ENCODE measurements at regions not wholly inside any gene's neighbourhood (a gene's known extent, or its start where the extent isn't known, plus 50 kb on each side); places are given as distances from the start of the nearest gene placed in this dataset.
"Not testable (repeated sequence)": the region's sequence is repeated elsewhere in the genome, so short reads cannot be mapped to it uniquely, and the experiment has no call there.

- H3K27me3 Mint-ChIP-seq (ENCODE audit: low read depth) = peaks cover 9% of the 10 kb centered on the region
- H3K27ac Mint-ChIP-seq = no peak overlapping the region
- no peaks in the 10 kb centered on the region for H3K4me1 Mint-ChIP-seq (ENCODE audit: low read depth)
- no peaks in the 10 kb centered on the region for H3K36me3 Mint-ChIP-seq (ENCODE audit: low read depth)
- no peak overlapping the region for H3K4me3 Mint-ChIP-seq
- H3K9me3 Mint-ChIP-seq = peaks cover 12% of the 10 kb centered on the region
Measured at GRCh38 chr16:79401157-79401556, 199.4 kb downstream of the MAF start.

- Mint-ChIP-seq H3K27ac (no peak overlapping the region), H3K4me1 (ENCODE audit: low read depth) (no peaks in the 10 kb centered on the region), H3K4me3 (no peak overlapping the region), H3K36me3 (ENCODE audit: low read depth) (no peaks in the 10 kb centered on the region), H3K27me3 (ENCODE audit: low read depth) (peaks cover 7% of the 10 kb centered on the region), H3K9me3 (peaks cover 6% of the 10 kb centered on the region)
Measured at GRCh38 chr16:79400462-79401149, 199.9 kb downstream of the MAF start.

GRCh38 chr16:79395591-79395990 is 204.9 kb downstream of the MAF start:
- Mint-ChIP-seq H3K9me3 (no peaks in the 10 kb centered on the region), H3K4me3 (no peak overlapping the region), H3K36me3 (ENCODE audit: low read depth) (no peaks in the 10 kb centered on the region), H3K4me1 (ENCODE audit: low read depth) (no peaks in the 10 kb centered on the region), H3K27ac (no peak overlapping the region), H3K27me3 (ENCODE audit: low read depth) (peaks cover 14% of the 10 kb centered on the region)

GRCh38 chr16:79394206-79394605 is 206.3 kb downstream of the MAF start:
- Mint-ChIP-seq H3K4me1 (ENCODE audit: low read depth) (no peaks in the 10 kb centered on the region), H3K27me3 (ENCODE audit: low read depth) (peaks cover 14% of the 10 kb centered on the region), H3K36me3 (ENCODE audit: low read depth) (no peaks in the 10 kb centered on the region), H3K27ac (no peak overlapping the region), H3K9me3 (no peaks in the 10 kb centered on the region), H3K4me3 (no peak overlapping the region)

GRCh38 chr16:79393564-79393963 is 207.0 kb downstream of the MAF start:
- H3K4me1 Mint-ChIP-seq (ENCODE audit: low read depth) = no peaks in the 10 kb centered on the region
- peaks cover 14% of the 10 kb centered on the region for H3K27me3 Mint-ChIP-seq (ENCODE audit: low read depth)
- no peak overlapping the region for H3K4me3 Mint-ChIP-seq
- H3K27ac Mint-ChIP-seq = no peak overlapping the region
- H3K9me3 Mint-ChIP-seq = no peaks in the 10 kb centered on the region
- H3K36me3 Mint-ChIP-seq (ENCODE audit: low read depth) = no peaks in the 10 kb centered on the region

- Mint-ChIP-seq H3K36me3 (ENCODE audit: low read depth) (no peaks in the 10 kb centered on the region), H3K27me3 (ENCODE audit: low read depth) (peaks cover 14% of the 10 kb centered on the region), H3K9me3 (no peaks in the 10 kb centered on the region), H3K4me3 (no peak overlapping the region), H3K4me1 (ENCODE audit: low read depth) (no peaks in the 10 kb centered on the region), H3K27ac (no peak overlapping the region)
Measured at GRCh38 chr16:79393127-79393526, 207.4 kb downstream of the MAF start.

GRCh38 chr16:79392081-79392480 is 208.5 kb downstream of the MAF start:
- H3K27ac Mint-ChIP-seq = no peak overlapping the region
- no peaks in the 10 kb centered on the region for H3K9me3 Mint-ChIP-seq
- no peak overlapping the region for H3K4me3 Mint-ChIP-seq

GRCh38 chr16:79391395-79391794 is 209.1 kb downstream of the MAF start:
- Mint-ChIP-seq H3K4me3 (no peak overlapping the region), H3K36me3 (ENCODE audit: low read depth) (no peaks in the 10 kb centered on the region), H3K27ac (no peak overlapping the region)

More at GRCh38 chr16:79392081-79392480, 208.5 kb downstream of the MAF start:
- no peaks in the 10 kb centered on the region for H3K4me1 Mint-ChIP-seq (ENCODE audit: low read depth)
- H3K36me3 Mint-ChIP-seq (ENCODE audit: low read depth) = no peaks in the 10 kb centered on the region
- peaks cover 14% of the 10 kb centered on the region for H3K27me3 Mint-ChIP-seq (ENCODE audit: low read depth)

GRCh38 chr16:79390481-79391051 is 210.0 kb downstream of the MAF start:
- Mint-ChIP-seq H3K27me3 (ENCODE audit: low read depth) (peaks cover 13% of the 10 kb centered on the region), H3K9me3 (no peaks in the 10 kb centered on the region), H3K36me3 (ENCODE audit: low read depth) (no peaks in the 10 kb centered on the region), H3K27ac (no peak overlapping the region), H3K4me3 (no peak overlapping the region), H3K4me1 (ENCODE audit: low read depth) (no peaks in the 10 kb centered on the region)

More at GRCh38 chr16:79391395-79391794, 209.1 kb downstream of the MAF start:
- Mint-ChIP-seq H3K9me3 (no peaks in the 10 kb centered on the region), H3K4me1 (ENCODE audit: low read depth) (no peaks in the 10 kb centered on the region), H3K27me3 (ENCODE audit: low read depth) (peaks cover 14% of the 10 kb centered on the region)

- H3K36me3 Mint-ChIP-seq (ENCODE audit: low read depth) = no peaks in the 10 kb centered on the region
- H3K4me3 Mint-ChIP-seq = no peak overlapping the region
- H3K27ac Mint-ChIP-seq = no peak overlapping the region
- no peaks in the 10 kb centered on the region for H3K4me1 Mint-ChIP-seq (ENCODE audit: low read depth)
- no peaks in the 10 kb centered on the region for H3K9me3 Mint-ChIP-seq
- H3K27me3 Mint-ChIP-seq (ENCODE audit: low read depth) = peaks cover 11% of the 10 kb centered on the region
Measured at GRCh38 chr16:79388396-79388795, 212.1 kb downstream of the MAF start.

- H3K9me3 Mint-ChIP-seq = no peaks in the 10 kb centered on the region
- peaks cover 5% of the 10 kb centered on the region for H3K27me3 Mint-ChIP-seq (ENCODE audit: low read depth)
- H3K4me1 Mint-ChIP-seq (ENCODE audit: low read depth) = peaks cover 7% of the 10 kb centered on the region
- H3K4me3 Mint-ChIP-seq = no peak overlapping the region
- no peak overlapping the region for H3K27ac Mint-ChIP-seq
- H3K36me3 Mint-ChIP-seq (ENCODE audit: low read depth) = no peaks in the 10 kb centered on the region
Measured at GRCh38 chr16:79386299-79386698, 214.2 kb downstream of the MAF start.

GRCh38 chr16:79381603-79382042 is 218.9 kb downstream of the MAF start:
- peaks cover 5% of the 10 kb centered on the region for H3K9me3 Mint-ChIP-seq
- H3K4me1 Mint-ChIP-seq (ENCODE audit: low read depth) = peaks cover 12% of the 10 kb centered on the region
- H3K4me3 Mint-ChIP-seq = no peak overlapping the region
- no peaks in the 10 kb centered on the region for H3K36me3 Mint-ChIP-seq (ENCODE audit: low read depth)
- peaks cover 9% of the 10 kb centered on the region for H3K27me3 Mint-ChIP-seq (ENCODE audit: low read depth)
- no peak overlapping the region for H3K27ac Mint-ChIP-seq

- Mint-ChIP-seq H3K36me3 (ENCODE audit: low read depth) (no peaks in the 10 kb centered on the region), H3K27ac (no peak overlapping the region), H3K4me1 (ENCODE audit: low read depth) (peaks cover 12% of the 10 kb centered on the region), H3K9me3 (peaks cover 5% of the 10 kb centered on the region), H3K27me3 (ENCODE audit: low read depth) (peaks cover 9% of the 10 kb centered on the region), H3K4me3 (no peak overlapping the region)
Measured at GRCh38 chr16:79380995-79381602, 219.4 kb downstream of the MAF start.

GRCh38 chr16:79379095-79379494 is 221.4 kb downstream of the MAF start:
- no peaks in the 10 kb centered on the region for H3K36me3 Mint-ChIP-seq (ENCODE audit: low read depth)
- peaks cover 12% of the 10 kb centered on the region for H3K4me1 Mint-ChIP-seq (ENCODE audit: low read depth)
- peaks cover 17% of the 10 kb centered on the region for H3K9me3 Mint-ChIP-seq
- no peak overlapping the region for H3K4me3 Mint-ChIP-seq
- no peak overlapping the region for H3K27ac Mint-ChIP-seq
- peaks cover 12% of the 10 kb centered on the region for H3K27me3 Mint-ChIP-seq (ENCODE audit: low read depth)

GRCh38 chr16:79377082-79377481 is 223.5 kb downstream of the MAF start:
- not testable (repeated sequence) for H3K4me3 Mint-ChIP-seq
- peaks cover 12% of the 10 kb centered on the region for H3K27me3 Mint-ChIP-seq (ENCODE audit: low read depth)

More at GRCh38 chr16:79377082-79377481, 223.5 kb downstream of the MAF start:
- H3K36me3 Mint-ChIP-seq (ENCODE audit: low read depth); H3K27ac Mint-ChIP-seq: not testable (repeated sequence)
- H3K4me1 Mint-ChIP-seq (ENCODE audit: low read depth) = peaks cover 12% of the 10 kb centered on the region
- H3K9me3 Mint-ChIP-seq = peaks cover 22% of the 10 kb centered on the region

All from T-helper 1 cell treated with Interleukin-12 subunit alpha and Interleukin-12 subunit beta and Interleukin-4 antibody, amounts not matched to agents 30 μg/mL and 1 μg/mL, for 36 hours (primary cell).